Coronary artery (tissue), 2 donors: ENCODE measurements at regions not wholly inside any gene's neighbourhood (a gene's known extent, or its start where the extent isn't known, plus 50 kb on each side); places are given as distances from the start of the nearest gene placed in this dataset.

Experiments used
- DNase-seq: peaks from one replicate; pipeline ENCODE4 v3.0.0-alpha.2; 2017; ENCODE audit warnings: low spot score
- H3K27ac ChIP-seq, 2 donors: fragments of 200-600 bp; sonication (generic); one replicate each; pipeline ENCODE4 v1.5.1; 2016 to 2019
- H3K4me3 ChIP-seq: fragments of 200-600 bp; sonication (generic); 2 replicates; pipeline ENCODE4 v1.5.1; 2016; ENCODE audit warnings: mild to moderate bottlenecking, moderate library complexity
- TF ChIP-seq, protein P1 (sequence below): fragments of 200-600 bp; sonication (generic); IDR thresholded peaks from one replicate; pipeline ENCODE4 v1.5.1; 2019; ENCODE audit warnings: antibody characterized with exemption

DNA sequence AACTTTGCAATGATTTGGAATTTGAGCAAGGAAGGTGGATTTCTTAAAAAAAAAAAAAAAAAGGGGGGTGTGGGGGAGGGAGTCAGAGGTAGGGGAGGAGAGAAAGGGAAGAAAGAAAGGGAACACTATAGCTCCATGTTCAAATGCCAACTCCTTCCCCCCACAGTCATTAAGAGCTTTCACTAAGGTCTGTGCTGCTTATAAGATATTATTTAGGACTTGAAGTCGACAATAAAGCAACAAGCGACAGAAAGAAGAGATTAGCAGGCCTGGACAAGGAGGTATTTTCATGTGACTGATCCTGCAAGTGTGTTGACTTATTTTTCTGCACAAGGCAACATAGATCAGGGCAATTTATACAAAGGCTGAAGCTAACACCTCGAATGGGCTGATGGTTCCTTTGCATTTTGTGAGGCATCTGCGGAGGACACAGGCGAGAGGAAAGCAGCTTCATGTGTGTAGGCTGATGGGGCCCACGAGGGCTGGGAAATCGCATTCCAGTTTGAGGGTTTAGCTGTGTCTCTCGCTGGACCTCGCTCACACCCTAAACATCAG, 382.0 kb downstream of the SOX11 start:
- no peak for DNase-seq
- TF ChIP-seq, protein P1, sequence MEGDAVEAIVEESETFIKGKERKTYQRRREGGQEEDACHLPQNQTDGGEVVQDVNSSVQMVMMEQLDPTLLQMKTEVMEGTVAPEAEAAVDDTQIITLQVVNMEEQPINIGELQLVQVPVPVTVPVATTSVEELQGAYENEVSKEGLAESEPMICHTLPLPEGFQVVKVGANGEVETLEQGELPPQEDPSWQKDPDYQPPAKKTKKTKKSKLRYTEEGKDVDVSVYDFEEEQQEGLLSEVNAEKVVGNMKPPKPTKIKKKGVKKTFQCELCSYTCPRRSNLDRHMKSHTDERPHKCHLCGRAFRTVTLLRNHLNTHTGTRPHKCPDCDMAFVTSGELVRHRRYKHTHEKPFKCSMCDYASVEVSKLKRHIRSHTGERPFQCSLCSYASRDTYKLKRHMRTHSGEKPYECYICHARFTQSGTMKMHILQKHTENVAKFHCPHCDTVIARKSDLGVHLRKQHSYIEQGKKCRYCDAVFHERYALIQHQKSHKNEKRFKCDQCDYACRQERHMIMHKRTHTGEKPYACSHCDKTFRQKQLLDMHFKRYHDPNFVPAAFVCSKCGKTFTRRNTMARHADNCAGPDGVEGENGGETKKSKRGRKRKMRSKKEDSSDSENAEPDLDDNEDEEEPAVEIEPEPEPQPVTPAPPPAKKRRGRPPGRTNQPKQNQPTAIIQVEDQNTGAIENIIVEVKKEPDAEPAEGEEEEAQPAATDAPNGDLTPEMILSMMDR: no peak
- Histone ChIP-seq H3K4me3 (no peak overlapping the region), H3K27ac (no peak overlapping the region)

DNA sequence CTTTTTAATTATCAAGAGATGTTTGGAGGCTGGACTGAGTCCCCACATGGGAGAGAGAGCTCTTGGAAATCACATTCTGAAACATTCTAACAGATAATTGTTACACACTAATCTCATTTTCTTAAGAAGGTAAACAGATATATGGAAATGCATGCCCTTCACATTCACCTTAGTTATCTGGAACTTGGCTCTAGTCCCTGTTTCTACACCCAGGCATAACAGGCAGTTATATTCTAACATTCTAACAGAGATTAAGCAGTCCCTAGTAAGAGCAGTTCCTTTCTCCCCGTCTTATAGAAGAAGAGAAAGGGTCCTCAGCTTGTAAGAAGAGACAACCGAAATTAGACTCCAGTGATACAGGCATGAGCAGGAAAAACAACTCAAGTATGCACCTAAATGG, 385.4 kb downstream of the SOX11 start:
- Histone ChIP-seq H3K4me3 (no peak overlapping the region), H3K27ac (no peak overlapping the region)
- TF ChIP-seq, protein P1: no peak
- no peak for DNase-seq

DNA sequence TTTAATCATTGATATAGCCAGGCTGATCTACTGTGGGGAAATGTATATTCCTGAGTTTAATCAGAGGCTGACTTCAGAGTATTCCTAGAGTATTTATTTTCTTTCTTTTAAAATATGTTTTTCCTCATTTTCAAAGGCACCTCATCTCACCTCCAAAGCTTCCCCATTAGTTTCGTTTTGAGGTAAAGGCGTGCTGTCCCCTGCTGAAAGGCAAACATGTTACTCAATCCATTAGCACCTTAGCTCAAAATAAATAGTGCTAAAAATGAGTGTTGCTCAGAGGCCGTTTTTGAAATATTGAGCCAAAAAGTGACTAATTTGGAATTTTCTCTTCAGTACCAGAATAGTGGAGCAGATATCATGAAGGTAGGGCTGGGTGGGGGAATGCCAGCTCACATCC, 386.2 kb downstream of the SOX11 start:
- Histone ChIP-seq H3K27ac (no peak overlapping the region), H3K4me3 (no peak overlapping the region)
- TF ChIP-seq, protein P1: no peak
- no peak for DNase-seq

DNA sequence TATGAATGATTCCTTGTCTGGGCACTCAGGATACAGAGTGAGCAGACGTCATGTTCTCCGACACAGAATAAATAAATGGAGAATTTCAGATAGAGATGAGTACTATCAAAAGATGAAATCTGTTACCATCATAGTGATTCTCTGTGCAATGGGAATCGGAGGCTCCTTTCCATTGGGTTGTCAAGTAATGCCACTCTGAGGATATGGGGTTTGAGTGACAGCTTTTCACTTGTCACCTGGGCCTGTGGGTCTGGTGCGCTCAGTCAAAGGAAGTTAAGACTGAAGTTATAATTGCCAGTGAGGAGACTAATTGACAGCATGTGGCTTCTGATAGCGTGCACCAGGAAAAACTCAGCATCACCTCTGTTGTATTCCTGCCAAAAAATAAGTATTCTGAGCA, 387.2 kb downstream of the SOX11 start:
- H3K4me3 ChIP-seq: no peak overlapping the region
- H3K27ac ChIP-seq: no peak overlapping the region
- no peak for DNase-seq
- TF ChIP-seq, protein P1: no peak

DNA sequence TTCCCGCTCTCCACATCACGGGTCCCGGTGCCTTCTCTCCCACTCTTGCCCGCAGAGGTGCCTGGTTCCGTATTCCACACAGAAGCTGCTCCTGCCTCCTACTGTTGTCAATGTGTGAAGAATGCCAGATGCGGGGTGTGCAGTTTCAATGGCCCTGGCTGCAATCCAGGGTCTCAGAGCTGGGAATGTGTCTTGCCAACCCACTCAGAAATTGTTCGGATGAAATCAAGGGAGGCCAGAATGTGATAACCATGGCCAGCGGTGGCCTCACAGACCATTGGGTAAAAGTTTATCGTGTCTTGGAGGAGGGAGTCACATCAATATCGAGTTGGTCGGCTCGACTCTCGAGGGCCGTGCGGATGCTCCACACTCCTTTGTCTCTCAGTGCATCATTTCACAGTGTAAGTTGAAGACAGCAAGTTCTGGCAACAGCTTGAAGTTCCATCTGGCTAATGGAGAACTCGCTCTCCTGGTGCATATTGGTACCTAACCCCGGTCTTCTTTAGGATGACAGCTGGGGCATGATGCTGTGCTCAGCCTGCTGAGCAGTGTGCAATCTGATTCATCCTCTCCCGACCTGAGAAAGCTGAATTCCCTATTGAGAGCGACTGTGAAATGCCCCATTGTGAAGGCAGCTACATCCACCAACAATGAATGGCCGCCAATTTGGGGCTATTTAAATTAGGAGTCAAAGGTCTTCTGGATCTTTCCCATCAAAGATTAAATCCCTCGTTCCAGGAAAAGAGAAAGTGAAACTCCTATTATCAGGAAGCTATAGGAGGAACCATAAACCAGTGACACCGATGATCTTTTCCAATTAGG, 389.0 kb downstream of the SOX11 start:
- TF ChIP-seq, protein P1: no peak
- no peak overlapping the region for H3K27ac ChIP-seq
- DNase-seq: no peak
- no peak overlapping the region for H3K4me3 ChIP-seq

DNA sequence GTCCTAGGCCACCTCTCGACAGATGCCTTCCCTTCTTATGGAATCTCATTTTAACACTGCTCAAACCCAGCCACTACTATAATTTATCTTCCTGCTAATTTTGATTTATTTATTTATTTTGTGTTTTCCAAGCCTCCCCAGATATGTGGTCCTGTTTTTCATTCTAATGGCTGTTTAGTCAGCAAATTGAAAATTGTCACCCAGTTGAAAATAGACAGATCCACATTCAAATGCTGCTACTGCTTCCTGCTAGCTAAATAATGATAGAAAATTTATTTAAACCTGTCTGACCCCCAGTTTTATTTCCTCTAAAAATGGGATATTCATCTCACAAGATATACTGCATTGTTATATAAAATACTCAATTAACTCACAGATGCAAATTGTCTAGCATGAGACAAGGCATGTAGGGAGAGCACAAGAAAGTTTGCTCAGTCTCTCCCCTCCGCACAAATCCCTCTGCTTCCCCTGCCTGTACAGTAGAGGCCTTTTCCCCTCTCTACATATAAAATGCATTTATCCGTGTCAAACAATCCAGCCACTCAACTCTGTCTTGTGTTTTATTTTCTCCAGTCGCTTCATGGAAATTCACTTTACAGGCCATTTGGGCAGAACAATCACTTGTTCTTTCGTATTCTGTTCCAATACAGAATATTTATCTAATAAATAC, 389.9 kb downstream of the SOX11 start:
- H3K27ac ChIP-seq: no peak overlapping the region
- no peak for DNase-seq

More for the DNA sequence above, 389.9 kb downstream of the SOX11 start:
- no peak overlapping the region for H3K4me3 ChIP-seq
- TF ChIP-seq, protein P1: no peak
